B cell (primary cell): ENCODE measurements at regions not wholly inside any gene's neighbourhood (a gene's known extent, or its start where the extent isn't known, plus 50 kb on each side); places are given as distances from the start of the nearest gene placed in this dataset.

Experiments used
- ATAC-seq: fragments of 200-7000 bp; cut with Tn5 transposase; one replicate; pipeline ENCODE4 v1.10.0; 2021; ENCODE audit warnings: low read depth, mild to moderate bottlenecking, moderate number of reproducible peaks, moderate library complexity
- CTCF ChIA-PET: fragments of 350-600 bp; sonication (Branson Sonifier 250); formaldehyde crosslinking; loops from one replicate; lab custom pipeline; 2021; ENCODE audit warnings: antibody characterized with exemption, inconsistent platforms; lab: Charles Lee
- POLR2A ChIA-PET: fragments of 350-600 bp; sonication (Branson Sonifier 250); formaldehyde crosslinking; loops from one replicate; lab custom pipeline; 2021; ENCODE audit warnings: antibody characterized with exemption; lab: Charles Lee
- DNase-seq: peaks from one replicate; pipeline ENCODE4 v3.0.0; 2013
- H2AFZ ChIP-seq: 2 replicates; pipeline ENCODE4 v1.6.1; 2012; ENCODE audit warnings: mild to moderate bottlenecking, low read depth, low read length; ENCODE audit not compliant: insufficient read depth, poor library complexity, severe bottlenecking
- H3K27ac ChIP-seq, 2 donors: 1 replicate in 1 of 2; 2 replicates in 1 of 2; pipeline ENCODE4 v1.5.1; 2012 to 2013; ENCODE audit warnings: low read length in 2 of 2, mild to moderate bottlenecking in 2 of 2, moderate library complexity in 1 of 2
- H3K27me3 ChIP-seq, 4 experiments: fragments of 200-600 bp in 1 of 4; sonication (generic) in 1 of 4; replicated peaks in 1 of 4; 1 replicate in 2 of 4; 2 replicates in 2 of 4; pipeline versions ENCODE4 v1.6.1 to v1.7.0; 2013 to 2016; ENCODE audit warnings: low read length in 3 of 4, mild to moderate bottlenecking in 2 of 4, mixed read lengths in 1 of 4, moderate library complexity in 1 of 4; ENCODE audit not compliant: insufficient read depth in 4 of 4, control insufficient read depth in 3 of 4; ENCODE audit errors: control extremely low read depth in 1 of 4
- H3K36me3 ChIP-seq, 2 experiments: replicated peaks in 1 of 2; 1 replicate in 1 of 2; 2 replicates in 1 of 2; pipeline versions ENCODE4 v1.6.1 to v1.7.1; 2013; ENCODE audit warnings: low read length in 1 of 2; ENCODE audit not compliant: insufficient read depth in 2 of 2, control insufficient read depth in 1 of 2; ENCODE audit errors: control extremely low read depth in 1 of 2, extremely low read depth in 1 of 2
- H3K4me1 ChIP-seq, 2 donors: fragments of 200-600 bp in 1 of 2; sonication (generic) in 1 of 2; 1 replicate in 1 of 2; 2 replicates in 1 of 2; pipeline versions ENCODE4 v1.5.1 to v1.6.1; 2013 to 2017; ENCODE audit warnings: low read length in 2 of 2; ENCODE audit not compliant: control insufficient read depth in 2 of 2, insufficient read depth in 2 of 2
- H3K4me2 ChIP-seq: replicated peaks from 2 replicates; pipeline ENCODE3; 2012; ENCODE audit warnings: mild to moderate bottlenecking, low read depth, low read length; ENCODE audit not compliant: poor library complexity, severe bottlenecking
- H3K4me3 ChIP-seq, 5 experiments: fragments of 200-600 bp in 1 of 5; sonication (generic) in 1 of 5; 1 replicate in 3 of 5; 2 replicates in 2 of 5; pipeline versions ENCODE4 v1.5.1 to v1.7.0; 2011 to 2016; ENCODE audit warnings: low read length in 4 of 5, mild to moderate bottlenecking in 4 of 5, low read depth in 2 of 5, control low read depth in 1 of 5, moderate library complexity in 1 of 5; ENCODE audit not compliant: insufficient read depth in 1 of 5; ENCODE audit errors: control extremely low read depth in 1 of 5, extremely low read depth in 1 of 5
- H3K79me2 ChIP-seq: fragments of 200-600 bp; sonication (generic); one replicate; pipeline ENCODE4 v1.6.0; 2016; ENCODE audit warnings: low read length; ENCODE audit not compliant: control insufficient read depth, insufficient read depth
- H3K9ac ChIP-seq: fragments of 200-600 bp; sonication (generic); 2 replicates; pipeline ENCODE4 v1.6.1; 2017; ENCODE audit warnings: mild to moderate bottlenecking, low read length, moderate library complexity
- H3K9me3 ChIP-seq, 3 donors: one replicate each; pipeline versions ENCODE4 v1.6.1 to v1.7.1; 2013; ENCODE audit warnings: low read length in 2 of 3; ENCODE audit not compliant: control insufficient read depth in 2 of 3, insufficient read depth in 1 of 3; ENCODE audit errors: control extremely low read depth in 1 of 3
- H4K20me1 ChIP-seq: 2 replicates; pipeline ENCODE4 v1.6.0; 2012; ENCODE audit warnings: mild to moderate bottlenecking, low read length; ENCODE audit not compliant: insufficient read depth, control insufficient read depth, poor library complexity, severe bottlenecking
- H3K27ac Mint-ChIP-seq: one replicate; pipeline ENCODE4 v1.8.0; 2021; ENCODE audit warnings: mixed read lengths
- H3K27me3 Mint-ChIP-seq: one replicate; pipeline ENCODE4 v1.8.0; 2021; ENCODE audit warnings: mixed read lengths
- H3K4me1 Mint-ChIP-seq: one replicate; pipeline ENCODE4 v1.8.0; 2021; ENCODE audit warnings: mixed read lengths
- H3K4me3 Mint-ChIP-seq: one replicate; pipeline ENCODE4 v1.8.0; 2021; ENCODE audit warnings: mixed read lengths
- H3K9me3 Mint-ChIP-seq: one replicate; pipeline ENCODE4 v1.8.0; 2022; ENCODE audit warnings: mixed read lengths; ENCODE audit not compliant: insufficient read depth
- CTCF ChIP-seq: fragments of 200-600 bp; IDR thresholded peaks from one replicate; pipeline ENCODE4 v1.8.0; 2022; ENCODE audit warnings: antibody characterized with exemption, mild to moderate bottlenecking
- EZH2 ChIP-seq: IDR thresholded peaks from 2 replicates; pipeline ENCODE4 v1.6.1; 2012; ENCODE audit warnings: borderline replicate concordance, low read depth, mild to moderate bottlenecking, moderate library complexity, low read length; ENCODE audit not compliant: insufficient read depth, poor library complexity, severe bottlenecking
- WGBS: methylation state at CpG from one replicate; pipeline ENCODE4 v1.1.5; 2013; ENCODE audit warnings: missing lambda C conversion rate; ENCODE audit not compliant: insufficient coverage; 5-methylcytosine and 5-hydroxymethylcytosine counted together
- intact Hi-C: fragments of 100-400 bp; cut with micrococcal nuclease; formaldehyde crosslinking; loops from one replicate; pipeline ENCODE4 v1.10.0; 2022

GRCh38 chr14:37843954-37844607, 248.7 kb downstream of the TTC6 start:
- H3K4me3 ChIP-seq = no peak overlapping the region
- H3K9me3 ChIP-seq = peaks cover 0 to 5% (median 3%) of the 10 kb centered on the region in 3 donors
- no peaks in the 10 kb centered on the region for H3K4me1 ChIP-seq
- Mint-ChIP-seq H3K9me3 (no peaks in the 10 kb centered on the region), H3K27ac (no peak overlapping the region), H3K4me3 (no peak overlapping the region), H3K4me1 (no peaks in the 10 kb centered on the region), H3K27me3 (no peaks in the 10 kb centered on the region)
- H4K20me1 ChIP-seq = no peaks in the 10 kb centered on the region
- no peak for DNase-seq
- no peak for ATAC-seq
- no peaks in the 10 kb centered on the region for H3K36me3 ChIP-seq
- no peak overlapping the region for H3K27ac ChIP-seq
- ChIA-PET POLR2A (no interaction called here), CTCF (no interaction called here)
- H3K9ac ChIP-seq = no peak overlapping the region
- no CpG with 5 or more reads among the region's 8 CpGs for WGBS
- H3K4me2 ChIP-seq = no peak overlapping the region
- intact Hi-C loops = no loop called here
- TF ChIP-seq CTCF (no peak), EZH2 (no peak)
- H3K27me3 ChIP-seq = no peaks in the 10 kb centered on the region
- no peaks in the 10 kb centered on the region for H3K79me2 ChIP-seq
- H2AFZ ChIP-seq = no peak overlapping the region

- DNase-seq (no peak), ATAC-seq (no peak)
- Histone ChIP-seq H3K9me3 (peaks cover 0 to 5% (median 0%) of the 10 kb centered on the region in 3 donors), H2AFZ (no peak overlapping the region), H3K9ac (no peak overlapping the region), H3K27me3 (no peaks in the 10 kb centered on the region), H4K20me1 (no peaks in the 10 kb centered on the region), H3K27ac (no peak overlapping the region), H3K4me1 (no peaks in the 10 kb centered on the region), H3K79me2 (no peaks in the 10 kb centered on the region), H3K36me3 (no peaks in the 10 kb centered on the region), H3K4me2 (no peak overlapping the region), H3K4me3 (no peak overlapping the region)
- no peaks in the 10 kb centered on the region for H3K9me3 Mint-ChIP-seq
- 71% methylated on average over 1 of the region's 2 CpGs for WGBS
- intact Hi-C loops = no loop called here
- TF ChIP-seq CTCF (no peak), EZH2 (no peak)
- no peak overlapping the region for H3K27ac Mint-ChIP-seq
- CTCF ChIA-PET = no interaction called here
- H3K27me3 Mint-ChIP-seq = no peaks in the 10 kb centered on the region
- H3K4me1 Mint-ChIP-seq = no peaks in the 10 kb centered on the region
- no peak overlapping the region for H3K4me3 Mint-ChIP-seq
- POLR2A ChIA-PET = no interaction called here
Observed at GRCh38 chr14:37844614-37845013, 249.2 kb downstream of the TTC6 start.
